ENCODE measurements at regions not wholly inside any gene's neighbourhood (a gene's known extent, or its start where the extent isn't known, plus 50 kb on each side); places are given as distances from the start of the nearest gene placed in this dataset.
"Not testable (repeated sequence)": the region's sequence is repeated elsewhere in the genome, so short reads cannot be mapped to it uniquely, and the experiment has no call there.

- H3K27ac ChIP-seq (ENCODE audit: low read depth in 1 of 2, low read length in 1 of 2): no peak overlapping the region
- H3K4me3 ChIP-seq (ENCODE audit: low read length in 2 of 2): no peak overlapping the region
- H3K36me3 ChIP-seq (ENCODE audit: control insufficient read depth in 2 of 2, insufficient read depth in 2 of 2, low read length in 1 of 2): no peaks in the 10 kb centered on the region
- no peak for DNase-seq (ENCODE audit: low read depth in 6 of 9, low spot score in 9 of 9)
- H3K4me1 ChIP-seq (ENCODE audit: control insufficient read depth in 2 of 2, insufficient read depth in 2 of 2, low read length in 2 of 2): no peaks in the 10 kb centered on the region
- H3K9me3 ChIP-seq (ENCODE audit: control insufficient read depth in 2 of 2, insufficient read depth in 1 of 2, low read length in 1 of 2): no peaks in the 10 kb centered on the region
- no peaks in the 10 kb centered on the region for H3K27me3 ChIP-seq (ENCODE audit: control insufficient read depth in 2 of 2, insufficient read depth in 1 of 2, low read length in 1 of 2)
These were observed 229.5 kb downstream of the NKX6-1 start for GRCh38 chr4:84269536-84270044.

GRCh38 chr4:84264652-84265051 lies 234.4 kb downstream of the NKX6-1 start:
- no peaks in the 10 kb centered on the region for H3K4me1 ChIP-seq (ENCODE audit: control insufficient read depth in 2 of 2, insufficient read depth in 2 of 2, low read length in 2 of 2)
- no peak overlapping the region for H3K27ac ChIP-seq (ENCODE audit: low read depth in 1 of 2, low read length in 1 of 2)
- H3K9me3 ChIP-seq (ENCODE audit: control insufficient read depth in 2 of 2, insufficient read depth in 1 of 2, low read length in 1 of 2): no peaks in the 10 kb centered on the region
- no peaks in the 10 kb centered on the region for H3K36me3 ChIP-seq (ENCODE audit: control insufficient read depth in 2 of 2, insufficient read depth in 2 of 2, low read length in 1 of 2)
- no peaks in the 10 kb centered on the region for H3K27me3 ChIP-seq (ENCODE audit: control insufficient read depth in 2 of 2, insufficient read depth in 1 of 2, low read length in 1 of 2)
- H3K4me3 ChIP-seq (ENCODE audit: low read length in 2 of 2): no peak overlapping the region
- DNase-seq (ENCODE audit: low read depth in 6 of 9, low spot score in 9 of 9): no peak

GRCh38 chr4:84263415-84263814 lies 235.7 kb downstream of the NKX6-1 start:
- H3K4me3 ChIP-seq (ENCODE audit: low read length in 2 of 2): no peak overlapping the region
- H3K27ac ChIP-seq (ENCODE audit: low read depth in 1 of 2, low read length in 1 of 2): no peak overlapping the region
- no peaks in the 10 kb centered on the region for H3K36me3 ChIP-seq (ENCODE audit: control insufficient read depth in 2 of 2, insufficient read depth in 2 of 2, low read length in 1 of 2)
- no peak for DNase-seq (ENCODE audit: low read depth in 6 of 9, low spot score in 9 of 9)
- H3K27me3 ChIP-seq (ENCODE audit: control insufficient read depth in 2 of 2, insufficient read depth in 1 of 2, low read length in 1 of 2): no peaks in the 10 kb centered on the region
- H3K4me1 ChIP-seq (ENCODE audit: control insufficient read depth in 2 of 2, insufficient read depth in 2 of 2, low read length in 2 of 2): no peaks in the 10 kb centered on the region
- peaks cover 0 to 4% of the 10 kb centered on the region in 2 donors for H3K9me3 ChIP-seq (ENCODE audit: control insufficient read depth in 2 of 2, insufficient read depth in 1 of 2, low read length in 1 of 2)

GRCh38 chr4:84260495-84260894 lies 238.6 kb downstream of the NKX6-1 start:
- no peak for DNase-seq (ENCODE audit: low read depth in 6 of 9, low spot score in 9 of 9)
- Histone ChIP-seq H3K4me1 (ENCODE audit: control insufficient read depth in 2 of 2, insufficient read depth in 2 of 2, low read length in 2 of 2) (no peaks in the 10 kb centered on the region), H3K9me3 (ENCODE audit: control insufficient read depth in 2 of 2, insufficient read depth in 1 of 2, low read length in 1 of 2) (peaks cover 0 to 4% of the 10 kb centered on the region in 2 donors), H3K36me3 (ENCODE audit: control insufficient read depth in 2 of 2, insufficient read depth in 2 of 2, low read length in 1 of 2) (no peaks in the 10 kb centered on the region), H3K27ac (ENCODE audit: low read depth in 1 of 2, low read length in 1 of 2) (no peak overlapping the region), H3K27me3 (ENCODE audit: control insufficient read depth in 2 of 2, insufficient read depth in 1 of 2, low read length in 1 of 2) (no peaks in the 10 kb centered on the region), H3K4me3 (ENCODE audit: low read length in 2 of 2) (no peak overlapping the region)

GRCh38 chr4:84258905-84259830 lies 239.9 kb downstream of the NKX6-1 start:
- Histone ChIP-seq H3K4me1 (ENCODE audit: control insufficient read depth in 2 of 2, insufficient read depth in 2 of 2, low read length in 2 of 2) (no peaks in the 10 kb centered on the region), H3K27me3 (ENCODE audit: control insufficient read depth in 2 of 2, insufficient read depth in 1 of 2, low read length in 1 of 2) (no peaks in the 10 kb centered on the region), H3K36me3 (ENCODE audit: control insufficient read depth in 2 of 2, insufficient read depth in 2 of 2, low read length in 1 of 2) (no peaks in the 10 kb centered on the region), H3K9me3 (ENCODE audit: control insufficient read depth in 2 of 2, insufficient read depth in 1 of 2, low read length in 1 of 2) (peaks cover 0 to 4% of the 10 kb centered on the region in 2 donors), H3K4me3 (ENCODE audit: low read length in 2 of 2) (no peak overlapping the region), H3K27ac (ENCODE audit: low read depth in 1 of 2, low read length in 1 of 2) (no peak overlapping the region)
- 60% methylated on average over 2 of the region's 2 CpGs for WGBS
- no peak for DNase-seq (ENCODE audit: low read depth in 6 of 9, low spot score in 9 of 9)

DNA sequence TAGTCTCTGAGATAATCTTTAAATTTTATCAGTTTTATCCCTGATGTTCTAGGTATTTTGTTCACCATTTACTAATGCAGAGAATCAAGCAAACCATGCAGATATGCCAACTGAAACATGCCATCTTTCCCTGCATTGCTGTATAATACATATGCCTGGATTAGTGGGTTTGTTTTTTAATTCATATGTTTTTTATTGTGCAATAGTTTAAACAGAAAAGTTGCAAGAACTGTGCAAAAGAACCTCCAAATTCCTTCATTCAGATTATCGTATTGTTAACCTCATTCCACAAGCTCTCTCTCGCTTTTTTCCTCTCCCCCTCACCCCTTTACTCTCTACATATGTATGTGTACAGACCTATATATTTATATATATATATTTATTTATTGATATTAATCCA lies 244.6 kb downstream of the NKX6-1 start:
- 95% methylated on average over 2 of the region's 2 CpGs for WGBS
- H3K27ac ChIP-seq (ENCODE audit: low read depth in 1 of 2, low read length in 1 of 2): no peak overlapping the region
- no peaks in the 10 kb centered on the region for H3K36me3 ChIP-seq (ENCODE audit: control insufficient read depth in 2 of 2, insufficient read depth in 2 of 2, low read length in 1 of 2)
- no peaks in the 10 kb centered on the region for H3K4me1 ChIP-seq (ENCODE audit: control insufficient read depth in 2 of 2, insufficient read depth in 2 of 2, low read length in 2 of 2)
- H3K9me3 ChIP-seq (ENCODE audit: control insufficient read depth in 2 of 2, insufficient read depth in 1 of 2, low read length in 1 of 2): peaks cover 0 to 4% of the 10 kb centered on the region in 2 donors
- H3K27me3 ChIP-seq (ENCODE audit: control insufficient read depth in 2 of 2, insufficient read depth in 1 of 2, low read length in 1 of 2): no peaks in the 10 kb centered on the region
- DNase-seq (ENCODE audit: low read depth in 6 of 9, low spot score in 9 of 9): no peak
- no peak overlapping the region for H3K4me3 ChIP-seq (ENCODE audit: low read length in 2 of 2)

DNA sequence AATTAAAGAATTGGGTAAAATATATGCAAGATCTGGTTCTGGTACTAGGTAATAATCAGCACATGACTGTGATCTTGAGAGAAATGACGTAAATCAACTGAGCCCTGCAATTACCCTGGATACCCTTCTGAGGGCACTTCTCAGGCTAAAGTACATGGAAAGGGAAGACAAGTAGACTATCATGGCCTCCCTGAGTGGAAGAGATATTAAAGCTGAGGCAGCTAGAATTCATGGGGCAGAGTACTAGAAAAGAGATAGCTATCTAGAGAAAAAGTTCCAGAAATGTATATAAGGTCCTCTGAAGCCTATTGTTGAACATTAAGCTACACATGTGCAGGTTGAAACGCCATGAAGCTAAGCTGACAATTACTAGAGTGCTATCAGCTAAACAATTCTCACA lies 249.6 kb downstream of the NKX6-1 start:
- 87% methylated on average over 2 of the region's 2 CpGs for WGBS
- no peaks in the 10 kb centered on the region for H3K4me1 ChIP-seq (ENCODE audit: control insufficient read depth in 2 of 2, insufficient read depth in 2 of 2, low read length in 2 of 2)
- H3K27me3 ChIP-seq (ENCODE audit: control insufficient read depth in 2 of 2, insufficient read depth in 1 of 2, low read length in 1 of 2): no peaks in the 10 kb centered on the region
- H3K27ac ChIP-seq (ENCODE audit: low read depth in 1 of 2, low read length in 1 of 2): no peak overlapping the region
- no peaks in the 10 kb centered on the region for H3K36me3 ChIP-seq (ENCODE audit: control insufficient read depth in 2 of 2, insufficient read depth in 2 of 2, low read length in 1 of 2)
- no peaks in the 10 kb centered on the region for H3K9me3 ChIP-seq (ENCODE audit: control insufficient read depth in 2 of 2, insufficient read depth in 1 of 2, low read length in 1 of 2)
- no peak for DNase-seq (ENCODE audit: low read depth in 6 of 9, low spot score in 9 of 9)
- no peak overlapping the region for H3K4me3 ChIP-seq (ENCODE audit: low read length in 2 of 2)

DNA sequence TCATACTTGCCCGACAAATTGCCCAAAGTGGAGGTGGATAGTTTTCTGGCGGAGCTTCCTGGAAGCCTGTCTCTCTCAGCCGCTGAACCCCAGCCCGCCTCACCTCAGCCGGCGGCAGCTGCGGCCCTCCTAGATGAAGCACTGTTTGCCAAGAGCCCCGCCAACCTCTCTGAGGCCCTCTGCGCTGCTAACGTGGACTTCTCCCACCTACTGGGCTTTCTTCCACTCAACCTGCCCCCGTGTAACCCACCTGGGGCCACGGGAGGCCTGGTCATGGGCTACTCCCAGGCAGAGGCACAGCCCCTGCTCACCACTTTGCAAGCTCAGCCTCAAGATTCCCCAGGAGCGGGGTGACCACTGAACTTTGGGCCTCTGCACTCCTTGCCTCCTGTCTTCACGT lies 254.1 kb downstream of the NKX6-1 start:
- not testable (repeated sequence) for H3K4me1 ChIP-seq (ENCODE audit: control insufficient read depth in 2 of 2, insufficient read depth in 2 of 2, low read length in 2 of 2); DNase-seq (ENCODE audit: low read depth in 6 of 9, low spot score in 9 of 9); H3K27me3 ChIP-seq (ENCODE audit: control insufficient read depth in 2 of 2, insufficient read depth in 1 of 2, low read length in 1 of 2); H3K27ac ChIP-seq (ENCODE audit: low read depth in 1 of 2, low read length in 1 of 2); H3K4me3 ChIP-seq (ENCODE audit: low read length in 2 of 2); H3K36me3 ChIP-seq (ENCODE audit: control insufficient read depth in 2 of 2, insufficient read depth in 2 of 2, low read length in 1 of 2); H3K9me3 ChIP-seq (ENCODE audit: control insufficient read depth in 2 of 2, insufficient read depth in 1 of 2, low read length in 1 of 2)
- WGBS: 96% methylated on average over 14 of the region's 14 CpGs

GRCh38 chr4:84244346-84244801 lies 254.7 kb downstream of the NKX6-1 start:
- not testable (repeated sequence) for H3K27me3 ChIP-seq (ENCODE audit: control insufficient read depth in 2 of 2, insufficient read depth in 1 of 2, low read length in 1 of 2); DNase-seq (ENCODE audit: low read depth in 6 of 9, low spot score in 9 of 9); H3K27ac ChIP-seq (ENCODE audit: low read depth in 1 of 2, low read length in 1 of 2); H3K4me1 ChIP-seq (ENCODE audit: control insufficient read depth in 2 of 2, insufficient read depth in 2 of 2, low read length in 2 of 2); H3K36me3 ChIP-seq (ENCODE audit: control insufficient read depth in 2 of 2, insufficient read depth in 2 of 2, low read length in 1 of 2); H3K9me3 ChIP-seq (ENCODE audit: control insufficient read depth in 2 of 2, insufficient read depth in 1 of 2, low read length in 1 of 2); H3K4me3 ChIP-seq (ENCODE audit: low read length in 2 of 2)
- WGBS: 95% methylated on average over 19 of the region's 19 CpGs

Data from thymus (tissue), 11 donors.